GM12872 (cell line): ENCODE measurements at regions not wholly inside any gene's neighbourhood (a gene's known extent, or its start where the extent isn't known, plus 50 kb on each side); places are given as distances from the start of the nearest gene placed in this dataset.

ENCODE experiments used
- TF ChIP-seq, protein P1 (sequence below): IDR thresholded peaks from 3 replicates; pipeline ENCODE4 v1.5.1; 2011; ENCODE audit warnings: low read depth, mild to moderate bottlenecking, low read length, moderate library complexity; ENCODE audit not compliant: insufficient read depth

GRCh38 chr3:193782276-193782647 lies 189.3 kb downstream of the OPA1 start:
- TF ChIP-seq, protein P1, sequence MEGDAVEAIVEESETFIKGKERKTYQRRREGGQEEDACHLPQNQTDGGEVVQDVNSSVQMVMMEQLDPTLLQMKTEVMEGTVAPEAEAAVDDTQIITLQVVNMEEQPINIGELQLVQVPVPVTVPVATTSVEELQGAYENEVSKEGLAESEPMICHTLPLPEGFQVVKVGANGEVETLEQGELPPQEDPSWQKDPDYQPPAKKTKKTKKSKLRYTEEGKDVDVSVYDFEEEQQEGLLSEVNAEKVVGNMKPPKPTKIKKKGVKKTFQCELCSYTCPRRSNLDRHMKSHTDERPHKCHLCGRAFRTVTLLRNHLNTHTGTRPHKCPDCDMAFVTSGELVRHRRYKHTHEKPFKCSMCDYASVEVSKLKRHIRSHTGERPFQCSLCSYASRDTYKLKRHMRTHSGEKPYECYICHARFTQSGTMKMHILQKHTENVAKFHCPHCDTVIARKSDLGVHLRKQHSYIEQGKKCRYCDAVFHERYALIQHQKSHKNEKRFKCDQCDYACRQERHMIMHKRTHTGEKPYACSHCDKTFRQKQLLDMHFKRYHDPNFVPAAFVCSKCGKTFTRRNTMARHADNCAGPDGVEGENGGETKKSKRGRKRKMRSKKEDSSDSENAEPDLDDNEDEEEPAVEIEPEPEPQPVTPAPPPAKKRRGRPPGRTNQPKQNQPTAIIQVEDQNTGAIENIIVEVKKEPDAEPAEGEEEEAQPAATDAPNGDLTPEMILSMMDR = no peak

DNA sequence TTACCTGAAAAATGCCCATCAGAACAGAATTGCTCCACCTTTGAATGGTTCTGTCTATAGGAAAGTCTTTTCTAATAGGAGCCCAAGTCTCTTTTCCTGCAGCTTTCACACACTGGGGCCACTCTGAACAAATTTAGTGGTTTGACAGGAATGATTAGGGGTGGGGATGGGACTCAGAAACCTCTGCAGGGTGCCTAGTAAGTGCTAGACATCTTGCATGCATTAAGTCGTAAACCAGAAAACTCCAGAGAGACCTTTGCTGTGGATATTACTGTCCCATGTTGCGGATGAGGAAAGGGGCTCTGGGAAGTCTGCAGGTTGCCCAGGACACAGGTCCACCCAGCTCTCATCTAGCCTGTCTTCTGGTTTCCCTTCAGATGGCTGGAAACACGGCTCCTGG lies 189.7 kb downstream of the OPA1 start:
- TF ChIP-seq, protein P1 = no peak

- TF ChIP-seq, protein P1 = no peak
Measured at GRCh38 chr3:193783166-193783896, 190.3 kb downstream of the OPA1 start.

DNA sequence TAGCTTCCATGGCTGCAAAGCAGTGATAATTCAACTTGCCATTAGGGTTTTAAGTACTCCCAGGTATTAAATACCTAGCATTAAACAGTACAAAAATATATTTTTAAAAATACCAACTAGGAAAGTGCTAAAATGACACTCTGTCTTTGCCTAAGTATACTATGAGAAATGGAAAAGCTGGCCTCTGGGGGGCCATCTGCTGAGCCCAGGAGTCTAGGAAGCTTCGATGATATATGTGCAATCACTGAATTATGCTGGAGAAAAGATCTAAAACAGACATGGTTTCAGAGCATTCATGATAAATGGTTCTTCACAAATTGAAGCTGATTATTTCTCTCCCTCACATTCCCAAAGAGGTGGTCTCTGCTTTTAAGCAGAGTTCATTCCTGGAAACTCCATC lies 191.8 kb downstream of the OPA1 start:
- TF ChIP-seq, protein P1 = no peak

- TF ChIP-seq, protein P1 = no peak
Measured at GRCh38 chr3:193787496-193787870, 194.5 kb downstream of the OPA1 start.

DNA sequence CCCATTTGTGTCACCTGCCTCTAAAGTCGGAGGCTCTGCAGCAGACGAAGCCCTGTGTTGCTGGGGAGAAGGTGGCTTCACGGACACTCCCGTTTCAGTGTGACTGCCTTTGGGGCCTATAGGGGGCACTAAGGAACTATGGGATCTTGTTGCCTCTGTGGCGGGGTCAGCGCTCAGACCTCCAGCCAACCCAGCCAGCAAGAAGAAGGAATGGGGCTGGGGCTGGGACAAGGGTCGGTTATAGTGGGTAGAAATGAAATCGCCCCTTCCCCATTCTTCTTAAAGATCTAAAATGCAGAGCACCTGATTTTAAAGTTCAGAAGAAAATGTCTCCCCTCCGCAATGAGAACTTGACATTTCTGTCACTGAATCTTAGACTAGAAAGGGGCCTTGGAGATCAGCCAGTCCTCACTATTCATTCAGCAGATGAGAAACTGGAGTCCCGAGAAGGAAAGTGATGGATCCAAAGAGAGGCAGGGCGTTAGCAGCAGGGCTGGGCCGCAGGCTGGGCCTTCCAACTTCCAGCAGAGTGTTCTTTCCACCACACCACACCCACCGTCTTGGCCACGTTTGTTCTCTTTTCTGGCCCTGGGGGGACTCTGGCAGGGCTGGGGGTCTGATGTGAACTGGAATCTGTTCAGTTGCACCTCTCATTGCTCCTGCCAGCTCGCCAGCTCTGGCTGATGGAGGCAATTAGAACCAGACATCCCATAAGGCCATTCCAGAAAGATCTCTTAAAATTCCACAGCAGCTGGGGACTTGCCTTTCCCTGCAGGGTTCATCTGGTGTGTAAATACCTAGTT lies 195.4 kb downstream of the OPA1 start:
- TF ChIP-seq, protein P1 = peak; percentile 70

DNA sequence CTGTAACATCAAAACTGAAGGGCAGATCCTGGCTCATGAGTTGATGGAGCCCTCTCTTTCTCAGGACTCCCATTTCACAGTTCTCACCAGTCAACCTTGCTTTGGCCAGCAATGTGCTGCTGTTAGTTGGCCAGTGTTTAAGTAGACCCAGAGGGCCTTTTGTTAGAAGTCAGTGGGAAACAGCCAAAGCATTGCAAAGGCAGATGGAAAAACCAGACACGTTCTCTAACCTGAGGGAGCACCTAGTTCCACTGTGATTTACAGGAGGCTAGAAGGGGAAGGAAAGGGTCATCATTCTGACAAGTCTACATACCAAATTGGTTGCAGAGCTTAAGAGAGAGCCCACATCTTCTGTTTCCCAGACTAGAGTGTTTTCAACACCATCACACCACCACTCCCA lies 196.4 kb downstream of the OPA1 start:
- TF ChIP-seq, protein P1 = no peak
